Tibial nerve (tissue), 3 donors: ENCODE measurements at regions not wholly inside any gene's neighbourhood (a gene's known extent, or its start where the extent isn't known, plus 50 kb on each side); places are given as distances from the start of the nearest gene placed in this dataset.

ENCODE experiments used
- POLR2A ChIP-seq, 2 donors: fragments of 450-650 bp; IDR thresholded peaks; one replicate each; pipeline ENCODE4 v1.6.1; 2017; ENCODE audit warnings: antibody characterized with exemption in 2 of 2, mild to moderate bottlenecking in 2 of 2, moderate library complexity in 2 of 2
- TF ChIP-seq, protein P1 (sequence below), 5 experiments: fragments of 200-600 bp in 3 of 5; fragments of 450-650 bp in 2 of 5; sonication (generic) in 3 of 5; IDR thresholded peaks; one replicate each; pipeline ENCODE4 v1.5.1; 2016 to 2019; ENCODE audit warnings: antibody characterized with exemption in 5 of 5, mild to moderate bottlenecking in 3 of 5, moderate library complexity in 2 of 5

DNA sequence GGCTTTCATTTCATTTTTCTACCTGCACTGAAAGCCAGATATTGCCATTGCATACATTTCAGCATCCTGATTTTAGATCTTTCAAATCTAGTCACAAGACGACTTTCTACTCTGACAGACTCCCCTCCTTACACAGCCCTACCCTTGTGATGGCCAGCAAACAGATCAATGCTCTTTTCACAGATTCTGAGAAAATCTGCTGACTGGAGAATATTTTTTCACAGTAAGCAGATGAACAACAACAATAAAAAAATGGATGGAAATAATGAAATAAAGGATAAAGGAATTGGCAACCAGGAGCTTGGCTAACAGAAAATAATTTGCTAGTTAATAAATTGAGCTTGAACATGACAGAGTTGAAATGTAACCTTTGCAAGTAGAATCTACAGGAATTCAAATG is 527.2 kb downstream of the IRS1 start:
- TF ChIP-seq, protein P1, sequence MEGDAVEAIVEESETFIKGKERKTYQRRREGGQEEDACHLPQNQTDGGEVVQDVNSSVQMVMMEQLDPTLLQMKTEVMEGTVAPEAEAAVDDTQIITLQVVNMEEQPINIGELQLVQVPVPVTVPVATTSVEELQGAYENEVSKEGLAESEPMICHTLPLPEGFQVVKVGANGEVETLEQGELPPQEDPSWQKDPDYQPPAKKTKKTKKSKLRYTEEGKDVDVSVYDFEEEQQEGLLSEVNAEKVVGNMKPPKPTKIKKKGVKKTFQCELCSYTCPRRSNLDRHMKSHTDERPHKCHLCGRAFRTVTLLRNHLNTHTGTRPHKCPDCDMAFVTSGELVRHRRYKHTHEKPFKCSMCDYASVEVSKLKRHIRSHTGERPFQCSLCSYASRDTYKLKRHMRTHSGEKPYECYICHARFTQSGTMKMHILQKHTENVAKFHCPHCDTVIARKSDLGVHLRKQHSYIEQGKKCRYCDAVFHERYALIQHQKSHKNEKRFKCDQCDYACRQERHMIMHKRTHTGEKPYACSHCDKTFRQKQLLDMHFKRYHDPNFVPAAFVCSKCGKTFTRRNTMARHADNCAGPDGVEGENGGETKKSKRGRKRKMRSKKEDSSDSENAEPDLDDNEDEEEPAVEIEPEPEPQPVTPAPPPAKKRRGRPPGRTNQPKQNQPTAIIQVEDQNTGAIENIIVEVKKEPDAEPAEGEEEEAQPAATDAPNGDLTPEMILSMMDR (IDR thresholded peaks at IDR 0.05) = no peak
- TF ChIP-seq POLR2A (IDR thresholded peaks at IDR 0.05) = no peak
